WTC11 (cell line): ENCODE measurements at regions not wholly inside any gene's neighbourhood (a gene's known extent, or its start where the extent isn't known, plus 50 kb on each side); places are given as distances from the start of the nearest gene placed in this dataset.

Source experiments
- ATAC-seq: fragments of 200-7000 bp; cut with Tn5 transposase; 2 replicates; pipeline ENCODE4 v1.10.0; 2021; ENCODE audit warnings: mild to moderate bottlenecking, moderate library complexity
- CTCF ChIA-PET: fragments of 300-600 bp; sonication (Branson Sonifier 250); formaldehyde crosslinking; loops from one replicate; lab custom pipeline; 2021; ENCODE audit warnings: antibody characterized with exemption; lab: Charles Lee
- POLR2A ChIA-PET: fragments of 350-600 bp; sonication (Branson Sonifier 250); formaldehyde crosslinking; loops from one replicate; lab custom pipeline; 2021; ENCODE audit warnings: antibody characterized with exemption; lab: Charles Lee
- DNase-seq: peaks from one replicate; pipeline ENCODE4 v3.0.0; 2021; ENCODE audit warnings: low spot score
- H3K27ac Mint-ChIP-seq: 2 replicates; pipeline ENCODE4 v1.8.0; 2021; ENCODE audit warnings: mixed read lengths
- H3K27me3 Mint-ChIP-seq: 2 replicates; pipeline ENCODE4 v1.8.0; 2021; ENCODE audit warnings: low read depth, mild to moderate bottlenecking, moderate library complexity, mixed read lengths
- H3K36me3 Mint-ChIP-seq: 2 replicates; pipeline ENCODE4 v1.8.0; 2021; ENCODE audit warnings: mixed read lengths
- H3K4me1 Mint-ChIP-seq: 2 replicates; pipeline ENCODE4 v1.8.0; 2022; ENCODE audit warnings: mixed read lengths
- H3K4me3 Mint-ChIP-seq: 2 replicates; pipeline ENCODE4 v1.8.0; 2021; ENCODE audit warnings: mild to moderate bottlenecking, moderate library complexity, mixed read lengths
- H3K9me3 Mint-ChIP-seq: 2 replicates; pipeline ENCODE4 v1.8.0; 2021; ENCODE audit warnings: mixed read lengths
- EMX1 ChIP-seq: fragments of 250-450 bp; sonication (Bioruptor Pico); IDR thresholded peaks from 2 replicates; pipeline ENCODE4 v1.8.0; 2021; ENCODE audit warnings: mild to moderate bottlenecking
- GABPB1 ChIP-seq: sonication (generic); formaldehyde crosslinking; IDR thresholded peaks from 2 replicates; pipeline ENCODE4 v1.8.1; 2023; ENCODE audit warnings: mild to moderate bottlenecking, missing genetic modification reagents
- GRHL2 ChIP-seq: fragments of 250-450 bp; sonication (Bioruptor Pico); IDR thresholded peaks from 2 replicates; pipeline ENCODE4 v1.8.0; 2022; ENCODE audit warnings: mild to moderate bottlenecking, moderate library complexity; ENCODE audit not compliant: insufficient replicate concordance, severe bottlenecking
- GTF2I ChIP-seq: fragments of 250-450 bp; sonication (Bioruptor Pico); conservative IDR thresholded peaks from 2 replicates; pipeline ENCODE4 v1.4.0; 2021; ENCODE audit warnings: mild to moderate bottlenecking
- IRF2 ChIP-seq: sonication (generic); formaldehyde crosslinking; IDR thresholded peaks from 2 replicates; pipeline ENCODE4 v1.8.0; 2022; ENCODE audit warnings: low read depth, missing genetic modification reagents, borderline replicate concordance
- JUN ChIP-seq: sonication (generic); formaldehyde crosslinking; IDR thresholded peaks from 2 replicates; pipeline ENCODE4 v1.8.0; 2023; ENCODE audit warnings: mild to moderate bottlenecking, missing genetic modification reagents
- MXD4 ChIP-seq: fragments of 250-450 bp; sonication (Bioruptor Pico); IDR thresholded peaks from 2 replicates; pipeline ENCODE4 v1.8.0; 2021; ENCODE audit warnings: mild to moderate bottlenecking, moderate library complexity, borderline replicate concordance
- NFE2L1 ChIP-seq: sonication (generic); formaldehyde crosslinking; IDR thresholded peaks from 2 replicates; pipeline ENCODE4 v1.8.1; 2023; ENCODE audit warnings: missing genetic modification reagents
- NR3C1 ChIP-seq: sonication (generic); formaldehyde crosslinking; conservative IDR thresholded peaks from 2 replicates; pipeline ENCODE4 v1.8.1; 2023; ENCODE audit warnings: low read depth, mild to moderate bottlenecking, missing genetic modification reagents
- RELA ChIP-seq: sonication (generic); formaldehyde crosslinking; IDR thresholded peaks from 2 replicates; pipeline ENCODE4 v1.8.1; 2022; ENCODE audit warnings: missing genetic modification reagents, mild to moderate bottlenecking, borderline replicate concordance
- RORB ChIP-seq: fragments of 250-450 bp; sonication (Bioruptor Pico); IDR thresholded peaks from 2 replicates; pipeline ENCODE4 v1.9.0; 2021; ENCODE audit warnings: mild to moderate bottlenecking
- SMAD4 ChIP-seq: sonication (generic); formaldehyde crosslinking; IDR thresholded peaks from 2 replicates; pipeline ENCODE4 v1.8.0; 2022; ENCODE audit warnings: mild to moderate bottlenecking, missing genetic modification reagents
- ZBTB21 ChIP-seq: sonication (generic); formaldehyde crosslinking; IDR thresholded peaks from 2 replicates; pipeline ENCODE4 v1.8.1; 2023; ENCODE audit warnings: mild to moderate bottlenecking, missing genetic modification reagents, borderline replicate concordance
- ZNF121 ChIP-seq: sonication (generic); formaldehyde crosslinking; IDR thresholded peaks from 2 replicates; pipeline ENCODE4 v1.8.0; 2023; ENCODE audit warnings: missing genetic modification reagents
- TF ChIP-seq, protein P1 (sequence below): sonication (generic); formaldehyde crosslinking; conservative IDR thresholded peaks from 2 replicates; pipeline ENCODE4 v1.8.1; 2022; ENCODE audit warnings: mild to moderate bottlenecking, missing genetic modification reagents
- TF ChIP-seq, protein P2 (sequence below): fragments of 250-450 bp; sonication (Bioruptor Pico); IDR thresholded peaks from 2 replicates; pipeline ENCODE4 v1.9.0; 2021; ENCODE audit warnings: mild to moderate bottlenecking
- TF ChIP-seq, protein P3 (sequence below): sonication (generic); formaldehyde crosslinking; IDR thresholded peaks from 2 replicates; pipeline ENCODE4 v1.8.0; 2022; ENCODE audit warnings: mild to moderate bottlenecking, missing genetic modification reagents
- TF ChIP-seq, protein P4 (sequence below): fragments of 250-450 bp; sonication (Bioruptor Pico); IDR thresholded peaks from 2 replicates; pipeline ENCODE4 v2.1.2; 2022; ENCODE audit warnings: mild to moderate bottlenecking, moderate library complexity
- TF ChIP-seq, protein P5 (sequence below): fragments of 200-600 bp; IDR thresholded peaks from 2 replicates; pipeline ENCODE4 v1.8.0; 2022; ENCODE audit warnings: antibody characterized with exemption
- TF ChIP-seq, protein P6 (sequence below): sonication (generic); formaldehyde crosslinking; IDR thresholded peaks from 2 replicates; pipeline ENCODE4 v1.8.1; 2022; ENCODE audit warnings: low read depth, missing genetic modification reagents, borderline replicate concordance
- TF ChIP-seq, protein P7 (sequence below): fragments of 250-450 bp; sonication (Bioruptor Pico); conservative IDR thresholded peaks from 2 replicates; pipeline ENCODE4 v1.9.0; 2021; ENCODE audit warnings: mild to moderate bottlenecking
- TF ChIP-seq, protein P8 (sequence below): sonication (generic); formaldehyde crosslinking; conservative IDR thresholded peaks from 2 replicates; pipeline ENCODE4 v1.8.1; 2023; ENCODE audit warnings: mild to moderate bottlenecking, low read depth, missing genetic modification reagents, moderate library complexity

DNA sequence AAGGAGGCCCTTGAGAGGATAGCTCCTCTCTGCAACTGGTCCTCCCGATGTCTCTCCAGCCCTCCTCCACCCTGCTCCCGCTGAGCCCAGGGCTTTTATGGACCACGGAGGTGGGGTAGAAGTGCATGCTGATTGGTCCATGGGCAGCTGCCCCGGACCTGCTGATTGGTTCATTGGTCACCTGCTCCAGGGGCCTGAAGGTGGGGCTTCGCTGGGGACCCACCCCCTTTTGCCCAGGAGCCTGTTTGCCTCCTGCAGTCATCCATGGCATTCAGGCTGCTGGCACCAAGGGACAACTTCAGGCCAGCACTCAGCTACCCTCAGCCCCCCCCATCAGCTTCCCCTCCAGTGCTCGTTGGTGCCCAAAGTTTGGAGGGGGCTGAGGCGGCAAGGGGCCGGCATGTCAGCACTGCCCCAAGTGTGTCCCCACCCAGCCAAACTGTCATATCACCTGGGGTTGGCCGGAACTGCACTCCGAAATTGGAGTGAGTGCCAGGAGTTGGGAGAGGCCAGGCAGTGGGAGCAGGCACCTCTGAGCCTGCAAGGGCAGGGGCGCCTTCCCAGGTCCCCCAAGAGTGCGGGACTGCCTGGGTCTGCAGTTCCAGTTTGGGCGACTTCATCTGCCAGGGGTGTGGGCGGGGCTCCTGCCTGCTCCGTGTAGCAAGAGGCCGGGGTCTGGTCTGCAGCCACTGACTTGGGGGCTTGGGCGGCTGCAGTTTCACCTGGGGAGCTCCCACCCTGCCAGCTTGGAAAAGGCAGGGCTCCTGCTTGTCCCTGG, 288.9 kb downstream of the RDH14 start (continued):
- TF ChIP-seq RORB (no peak), GTF2I (CRISPR knock-in tag) (no peak), GABPB1 (CRISPR knock-in tag) (no peak), SMAD4 (CRISPR knock-in tag) (no peak), RELA (CRISPR knock-in tag) (no peak), EMX1 (CRISPR knock-in tag) (no peak), GRHL2 (CRISPR knock-in tag) (no peak), ZNF121 (CRISPR knock-in tag) (no peak), JUN (CRISPR knock-in tag) (no peak), MXD4 (CRISPR knock-in tag) (no peak)
- TF ChIP-seq, protein P1, sequence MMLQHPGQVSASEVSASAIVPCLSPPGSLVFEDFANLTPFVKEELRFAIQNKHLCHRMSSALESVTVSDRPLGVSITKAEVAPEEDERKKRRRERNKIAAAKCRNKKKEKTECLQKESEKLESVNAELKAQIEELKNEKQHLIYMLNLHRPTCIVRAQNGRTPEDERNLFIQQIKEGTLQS = no peak
- TF ChIP-seq, protein P2, sequence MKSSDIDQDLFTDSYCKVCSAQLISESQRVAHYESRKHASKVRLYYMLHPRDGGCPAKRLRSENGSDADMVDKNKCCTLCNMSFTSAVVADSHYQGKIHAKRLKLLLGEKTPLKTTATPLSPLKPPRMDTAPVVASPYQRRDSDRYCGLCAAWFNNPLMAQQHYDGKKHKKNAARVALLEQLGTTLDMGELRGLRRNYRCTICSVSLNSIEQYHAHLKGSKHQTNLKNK (CRISPR knock-in tag) = no peak
- TF ChIP-seq, protein P3, sequence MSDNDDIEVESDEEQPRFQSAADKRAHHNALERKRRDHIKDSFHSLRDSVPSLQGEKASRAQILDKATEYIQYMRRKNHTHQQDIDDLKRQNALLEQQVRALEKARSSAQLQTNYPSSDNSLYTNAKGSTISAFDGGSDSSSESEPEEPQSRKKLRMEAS = no peak
- TF ChIP-seq, protein P4, sequence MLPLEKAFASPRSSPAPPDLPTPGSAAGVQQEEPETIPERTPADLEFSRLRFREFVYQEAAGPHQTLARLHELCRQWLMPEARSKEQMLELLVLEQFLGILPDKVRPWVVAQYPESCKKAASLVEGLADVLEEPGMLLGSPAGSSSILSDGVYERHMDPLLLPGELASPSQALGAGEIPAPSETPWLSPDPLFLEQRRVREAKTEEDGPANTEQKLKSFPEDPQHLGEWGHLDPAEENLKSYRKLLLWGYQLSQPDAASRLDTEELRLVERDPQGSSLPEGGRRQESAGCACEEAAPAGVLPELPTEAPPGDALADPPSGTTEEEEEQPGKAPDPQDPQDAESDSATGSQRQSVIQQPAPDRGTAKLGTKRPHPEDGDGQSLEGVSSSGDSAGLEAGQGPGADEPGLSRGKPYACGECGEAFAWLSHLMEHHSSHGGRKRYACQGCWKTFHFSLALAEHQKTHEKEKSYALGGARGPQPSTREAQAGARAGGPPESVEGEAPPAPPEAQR (CRISPR knock-in tag) = no peak
- TF ChIP-seq, protein P5, sequence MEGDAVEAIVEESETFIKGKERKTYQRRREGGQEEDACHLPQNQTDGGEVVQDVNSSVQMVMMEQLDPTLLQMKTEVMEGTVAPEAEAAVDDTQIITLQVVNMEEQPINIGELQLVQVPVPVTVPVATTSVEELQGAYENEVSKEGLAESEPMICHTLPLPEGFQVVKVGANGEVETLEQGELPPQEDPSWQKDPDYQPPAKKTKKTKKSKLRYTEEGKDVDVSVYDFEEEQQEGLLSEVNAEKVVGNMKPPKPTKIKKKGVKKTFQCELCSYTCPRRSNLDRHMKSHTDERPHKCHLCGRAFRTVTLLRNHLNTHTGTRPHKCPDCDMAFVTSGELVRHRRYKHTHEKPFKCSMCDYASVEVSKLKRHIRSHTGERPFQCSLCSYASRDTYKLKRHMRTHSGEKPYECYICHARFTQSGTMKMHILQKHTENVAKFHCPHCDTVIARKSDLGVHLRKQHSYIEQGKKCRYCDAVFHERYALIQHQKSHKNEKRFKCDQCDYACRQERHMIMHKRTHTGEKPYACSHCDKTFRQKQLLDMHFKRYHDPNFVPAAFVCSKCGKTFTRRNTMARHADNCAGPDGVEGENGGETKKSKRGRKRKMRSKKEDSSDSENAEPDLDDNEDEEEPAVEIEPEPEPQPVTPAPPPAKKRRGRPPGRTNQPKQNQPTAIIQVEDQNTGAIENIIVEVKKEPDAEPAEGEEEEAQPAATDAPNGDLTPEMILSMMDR = no peak

DNA sequence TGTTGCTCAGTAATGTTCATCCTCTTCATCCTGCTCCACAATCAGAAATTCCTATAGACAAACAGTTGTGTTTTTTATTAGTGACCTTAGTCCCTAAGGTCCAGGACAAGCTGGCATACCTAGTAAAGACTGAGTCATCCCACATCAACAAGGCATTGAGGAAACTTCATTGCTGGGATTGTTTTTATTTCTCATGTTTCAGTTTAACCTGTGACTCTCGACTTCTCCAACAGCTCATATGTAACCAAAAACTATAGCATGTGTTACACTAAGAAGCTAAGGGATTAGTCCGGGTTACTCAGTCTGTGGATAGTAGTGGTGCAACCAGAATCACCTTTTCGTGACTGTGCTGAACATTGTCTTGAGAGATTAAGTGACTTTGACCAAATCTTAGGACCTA, 292.1 kb downstream of the RDH14 start:
- POLR2A ChIA-PET = interaction anchor here (0.7 kb wide), 1 partner anchor 104 kb away, joined by 3 read pairs; no protein-coding TSS in a partner anchor

More for the DNA sequence above, 292.1 kb downstream of the RDH14 start:
- DNase-seq = no peak
- Mint-ChIP-seq H3K27me3 (no peaks in the 10 kb centered on the region), H3K4me1 (no peaks in the 10 kb centered on the region), H3K27ac (no peak overlapping the region), H3K36me3 (no peaks in the 10 kb centered on the region)
- no peak for ATAC-seq
- CTCF ChIA-PET = interaction anchor here (1.0 kb wide), 1 partner anchor 90 kb away, joined by 3 read pairs; no protein-coding TSS in a partner anchor
- no peak for TF ChIP-seq RORB
- no peak for TF ChIP-seq NFE2L1 (CRISPR knock-in tag)
- no peak for TF ChIP-seq ZBTB21
- TF ChIP-seq, protein P6, sequence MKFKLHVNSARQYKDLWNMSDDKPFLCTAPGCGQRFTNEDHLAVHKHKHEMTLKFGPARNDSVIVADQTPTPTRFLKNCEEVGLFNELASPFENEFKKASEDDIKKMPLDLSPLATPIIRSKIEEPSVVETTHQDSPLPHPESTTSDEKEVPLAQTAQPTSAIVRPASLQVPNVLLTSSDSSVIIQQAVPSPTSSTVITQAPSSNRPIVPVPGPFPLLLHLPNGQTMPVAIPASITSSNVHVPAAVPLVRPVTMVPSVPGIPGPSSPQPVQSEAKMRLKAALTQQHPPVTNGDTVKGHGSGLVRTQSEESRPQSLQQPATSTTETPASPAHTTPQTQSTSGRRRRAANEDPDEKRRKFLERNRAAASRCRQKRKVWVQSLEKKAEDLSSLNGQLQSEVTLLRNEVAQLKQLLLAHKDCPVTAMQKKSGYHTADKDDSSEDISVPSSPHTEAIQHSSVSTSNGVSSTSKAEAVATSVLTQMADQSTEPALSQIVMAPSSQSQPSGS = no peak
- TF ChIP-seq, protein P7, sequence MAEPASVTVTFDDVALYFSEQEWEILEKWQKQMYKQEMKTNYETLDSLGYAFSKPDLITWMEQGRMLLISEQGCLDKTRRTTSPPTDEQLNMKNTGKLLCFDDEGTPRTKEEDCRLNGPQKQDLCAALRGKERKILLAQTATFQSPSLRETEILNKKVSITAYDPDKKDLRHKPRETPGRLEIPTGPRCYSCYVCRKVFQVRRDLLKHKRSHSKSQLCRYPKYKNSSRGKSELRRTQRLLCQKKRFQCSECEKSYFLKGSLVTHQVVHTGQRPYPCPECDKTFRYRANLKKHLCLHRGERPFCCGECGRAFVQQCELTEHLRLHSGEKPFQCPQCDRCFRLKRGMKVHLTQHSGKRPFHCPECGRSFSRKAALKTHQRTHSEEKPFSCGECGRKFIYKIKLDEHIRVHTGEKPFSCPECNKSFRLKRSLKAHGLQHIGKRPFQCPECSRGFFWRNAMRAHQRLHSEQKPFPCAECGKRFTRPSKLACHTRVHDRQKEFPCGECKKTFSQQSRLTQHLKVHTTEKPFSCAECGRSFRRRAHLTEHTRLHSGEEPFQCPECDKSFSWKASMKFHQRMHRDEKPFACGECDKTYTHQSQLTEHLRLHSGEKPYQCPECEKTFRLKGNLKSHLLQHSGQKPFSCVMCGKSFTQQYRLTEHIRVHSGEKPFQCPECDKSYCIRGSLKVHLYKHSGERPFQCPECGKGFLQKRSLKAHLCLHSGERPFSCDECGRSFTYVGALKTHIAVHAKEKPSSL (CRISPR knock-in tag) = no peak
- no peak for TF ChIP-seq IRF2 (CRISPR knock-in tag)
- no peak for TF ChIP-seq NR3C1
- TF ChIP-seq, protein P8, sequence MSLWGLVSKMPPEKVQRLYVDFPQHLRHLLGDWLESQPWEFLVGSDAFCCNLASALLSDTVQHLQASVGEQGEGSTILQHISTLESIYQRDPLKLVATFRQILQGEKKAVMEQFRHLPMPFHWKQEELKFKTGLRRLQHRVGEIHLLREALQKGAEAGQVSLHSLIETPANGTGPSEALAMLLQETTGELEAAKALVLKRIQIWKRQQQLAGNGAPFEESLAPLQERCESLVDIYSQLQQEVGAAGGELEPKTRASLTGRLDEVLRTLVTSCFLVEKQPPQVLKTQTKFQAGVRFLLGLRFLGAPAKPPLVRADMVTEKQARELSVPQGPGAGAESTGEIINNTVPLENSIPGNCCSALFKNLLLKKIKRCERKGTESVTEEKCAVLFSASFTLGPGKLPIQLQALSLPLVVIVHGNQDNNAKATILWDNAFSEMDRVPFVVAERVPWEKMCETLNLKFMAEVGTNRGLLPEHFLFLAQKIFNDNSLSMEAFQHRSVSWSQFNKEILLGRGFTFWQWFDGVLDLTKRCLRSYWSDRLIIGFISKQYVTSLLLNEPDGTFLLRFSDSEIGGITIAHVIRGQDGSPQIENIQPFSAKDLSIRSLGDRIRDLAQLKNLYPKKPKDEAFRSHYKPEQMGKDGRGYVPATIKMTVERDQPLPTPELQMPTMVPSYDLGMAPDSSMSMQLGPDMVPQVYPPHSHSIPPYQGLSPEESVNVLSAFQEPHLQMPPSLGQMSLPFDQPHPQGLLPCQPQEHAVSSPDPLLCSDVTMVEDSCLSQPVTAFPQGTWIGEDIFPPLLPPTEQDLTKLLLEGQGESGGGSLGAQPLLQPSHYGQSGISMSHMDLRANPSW (CRISPR knock-in tag) = no peak
- TF ChIP-seq SMAD4 (CRISPR knock-in tag) = no peak
- TF ChIP-seq, all 79 proteins: peak for 0
- H3K9me3 Mint-ChIP-seq = peaks cover 11% of the 10 kb centered on the region
- H3K4me3 Mint-ChIP-seq = no peak overlapping the region
